ENCODE measurements at regions not wholly inside any gene's neighbourhood (a gene's known extent, or its start where the extent isn't known, plus 50 kb on each side); places are given as distances from the start of the nearest gene placed in this dataset.

- no peaks in the 10 kb centered on the region for H3K36me3 ChIP-seq (ENCODE audit: control insufficient read depth, insufficient read depth, low read length)
- TF ChIP-seq CTCF (IDR thresholded peaks at IDR 0.05): no peak
- no peaks in the 10 kb centered on the region for H3K27me3 ChIP-seq (ENCODE audit: control insufficient read depth, insufficient read depth, low read length)
- H3K9me3 Mint-ChIP-seq: no peaks in the 10 kb centered on the region
- no peaks in the 10 kb centered on the region for H3K4me1 Mint-ChIP-seq
- H3K36me3 Mint-ChIP-seq: no peaks in the 10 kb centered on the region
- H3K9me3 ChIP-seq (ENCODE audit: control insufficient read depth, insufficient read depth, low read length): no peaks in the 10 kb centered on the region
- no peak overlapping the region for H3K27ac Mint-ChIP-seq
- DNase-seq: no peak
- H3K4me3 ChIP-seq (ENCODE audit: low read length): no peak overlapping the region
- no peak for ATAC-seq
- H3K27ac ChIP-seq (ENCODE audit: low read length): no peak overlapping the region
- H3K27me3 Mint-ChIP-seq (ENCODE audit: low read depth in 2 of 2): peaks cover 7 to 22% of the 10 kb centered on the region in 2 donors
- 86% methylated on average over 9 of the region's 9 CpGs for whole genome bisulfite sequencing (ENCODE audit: insufficient coverage)
- intact Hi-C loops (cut with micrococcal nuclease): no loop called here
- H3K4me1 ChIP-seq (ENCODE audit: control insufficient read depth, insufficient read depth, low read length): no peaks in the 10 kb centered on the region
- H3K4me3 Mint-ChIP-seq: no peak overlapping the region
These were observed 269.4 kb downstream of the TLE3 start for GRCh38 chr15:69828181-69828828.

- no peaks in the 10 kb centered on the region for H3K9me3 ChIP-seq (ENCODE audit: control insufficient read depth, insufficient read depth, low read length)
- H3K4me1 Mint-ChIP-seq: no peaks in the 10 kb centered on the region
- WGBS (ENCODE audit: insufficient coverage): 94% methylated on average over 3 of the region's 3 CpGs
- no peaks in the 10 kb centered on the region for H3K4me1 ChIP-seq (ENCODE audit: control insufficient read depth, insufficient read depth, low read length)
- H3K4me3 Mint-ChIP-seq: no peak overlapping the region
- H3K36me3 Mint-ChIP-seq: no peaks in the 10 kb centered on the region
- no peak overlapping the region for H3K27ac ChIP-seq (ENCODE audit: low read length)
- no peak overlapping the region for H3K27ac Mint-ChIP-seq
- ATAC-seq (no peak), DNase-seq (no peak)
- no peaks in the 10 kb centered on the region for H3K27me3 ChIP-seq (ENCODE audit: control insufficient read depth, insufficient read depth, low read length)
- no peaks in the 10 kb centered on the region for H3K9me3 Mint-ChIP-seq
- peaks cover 7 to 32% of the 10 kb centered on the region in 2 donors for H3K27me3 Mint-ChIP-seq (ENCODE audit: low read depth in 2 of 2)
- no peaks in the 10 kb centered on the region for H3K36me3 ChIP-seq (ENCODE audit: control insufficient read depth, insufficient read depth, low read length)
- intact Hi-C loops (cut with micrococcal nuclease): no loop called here
- H3K4me3 ChIP-seq (ENCODE audit: low read length): no peak overlapping the region
- no peak for TF ChIP-seq CTCF (IDR thresholded peaks at IDR 0.05)
These were observed 267.7 kb downstream of the TLE3 start for GRCh38 chr15:69829974-69830373.

- no peaks in the 10 kb centered on the region for H3K9me3 ChIP-seq (ENCODE audit: control insufficient read depth, insufficient read depth, low read length)
- Mint-ChIP-seq H3K9me3 (no peaks in the 10 kb centered on the region), H3K36me3 (no peaks in the 10 kb centered on the region), H3K27me3 (ENCODE audit: low read depth in 2 of 2) (peaks cover 7 to 36% of the 10 kb centered on the region in 2 donors), H3K4me3 (no peak overlapping the region), H3K4me1 (no peaks in the 10 kb centered on the region), H3K27ac (no peak overlapping the region)
- TF ChIP-seq CTCF (IDR thresholded peaks at IDR 0.05): no peak
- no peak overlapping the region for H3K27ac ChIP-seq (ENCODE audit: low read length)
- no peaks in the 10 kb centered on the region for H3K36me3 ChIP-seq (ENCODE audit: control insufficient read depth, insufficient read depth, low read length)
- intact Hi-C loops (cut with micrococcal nuclease): no loop called here
- WGBS (ENCODE audit: insufficient coverage): 96% methylated on average over 4 of the region's 4 CpGs
- DNase-seq: no peak
- H3K27me3 ChIP-seq (ENCODE audit: control insufficient read depth, insufficient read depth, low read length): no peaks in the 10 kb centered on the region
- H3K4me1 ChIP-seq (ENCODE audit: control insufficient read depth, insufficient read depth, low read length): no peaks in the 10 kb centered on the region
- H3K4me3 ChIP-seq (ENCODE audit: low read length): no peak overlapping the region
- ATAC-seq: no peak
These were observed 267.3 kb downstream of the TLE3 start for GRCh38 chr15:69830430-69830829.

GRCh38 chr15:69830876-69831275, 266.8 kb downstream of the TLE3 start:
- TF ChIP-seq CTCF (IDR thresholded peaks at IDR 0.05): no peak
- intact Hi-C loops (cut with micrococcal nuclease): no loop called here
- Histone ChIP-seq H3K27me3 (ENCODE audit: control insufficient read depth, insufficient read depth, low read length) (no peaks in the 10 kb centered on the region), H3K4me1 (ENCODE audit: control insufficient read depth, insufficient read depth, low read length) (no peaks in the 10 kb centered on the region), H3K4me3 (ENCODE audit: low read length) (no peak overlapping the region), H3K36me3 (ENCODE audit: control insufficient read depth, insufficient read depth, low read length) (no peaks in the 10 kb centered on the region), H3K27ac (ENCODE audit: low read length) (no peak overlapping the region), H3K9me3 (ENCODE audit: control insufficient read depth, insufficient read depth, low read length) (no peaks in the 10 kb centered on the region)
- Mint-ChIP-seq H3K27ac (no peak overlapping the region), H3K36me3 (no peaks in the 10 kb centered on the region), H3K4me3 (no peak overlapping the region), H3K4me1 (no peaks in the 10 kb centered on the region), H3K9me3 (no peaks in the 10 kb centered on the region), H3K27me3 (ENCODE audit: low read depth in 2 of 2) (peaks cover 11 to 41% of the 10 kb centered on the region in 2 donors)
- WGBS (ENCODE audit: insufficient coverage): 90% methylated on average over 4 of the region's 4 CpGs
- DNase-seq (no peak), ATAC-seq (no peak)
